K562 (cell line): ENCODE measurements at regions not wholly inside any gene's neighbourhood (a gene's known extent, or its start where the extent isn't known, plus 50 kb on each side); places are given as distances from the start of the nearest gene placed in this dataset.

ENCODE experiments used
- PHF21A ChIP-seq: fragments of 450-650 bp; IDR thresholded peaks from 2 replicates; pipeline ENCODE4 v1.6.1; 2017; ENCODE audit warnings: low read depth, borderline replicate concordance
- POLR2A ChIP-seq: fragments of 450-650 bp; conservative IDR thresholded peaks from 2 replicates; pipeline ENCODE4 v1.6.1; 2016
- SREBF2 ChIP-seq: sonication (generic); formaldehyde crosslinking; IDR thresholded peaks from 2 replicates; pipeline ENCODE4 v1.4.0; 2020; ENCODE audit warnings: mild to moderate bottlenecking, missing genetic modification reagents
- ZKSCAN1 ChIP-seq: fragments of 150-350 bp; IDR thresholded peaks from 2 replicates; pipeline ENCODE4 v1.6.1; 2016; ENCODE audit warnings: low read depth, low read length
- TF ChIP-seq, protein P1 (sequence below), 3 experiments: IDR thresholded peaks in 2 of 3; conservative IDR thresholded peaks in 1 of 3; 2 replicates each; pipeline ENCODE4 v1.5.1; 2011 to 2012; ENCODE audit warnings: low read length in 3 of 3, mild to moderate bottlenecking in 3 of 3, control low read depth in 2 of 3, improper control_type of control experiment in 1 of 3, inconsistent platforms in 1 of 3, low read depth in 1 of 3, mixed read lengths in 1 of 3, moderate library complexity in 1 of 3; ENCODE audit not compliant: insufficient read depth in 2 of 3

DNA sequence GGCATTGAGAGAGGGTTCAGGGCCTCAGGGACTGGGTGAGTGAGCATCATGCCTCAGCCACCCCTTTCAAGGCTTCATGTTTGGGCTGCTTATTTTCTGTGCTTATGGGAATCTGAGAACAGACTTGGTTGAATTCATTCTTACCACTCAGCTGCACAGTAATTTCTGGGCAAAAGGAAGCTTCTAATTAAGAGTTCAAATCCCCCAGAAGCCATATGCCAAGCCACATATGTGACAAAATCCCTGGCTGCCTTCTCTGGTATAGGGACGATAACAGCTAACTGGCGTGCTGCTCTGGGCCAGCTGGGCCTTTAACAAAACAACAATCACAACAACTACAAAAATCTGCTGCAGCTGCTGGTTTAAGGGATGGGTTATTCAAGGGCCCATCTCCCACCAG, 181.0 kb upstream of the ANKRD28 start:
- TF ChIP-seq ZKSCAN1, result no peak
- no peak for TF ChIP-seq SREBF2
- TF ChIP-seq POLR2A, result no peak
- TF ChIP-seq PHF21A, result no peak
- TF ChIP-seq, protein P1, sequence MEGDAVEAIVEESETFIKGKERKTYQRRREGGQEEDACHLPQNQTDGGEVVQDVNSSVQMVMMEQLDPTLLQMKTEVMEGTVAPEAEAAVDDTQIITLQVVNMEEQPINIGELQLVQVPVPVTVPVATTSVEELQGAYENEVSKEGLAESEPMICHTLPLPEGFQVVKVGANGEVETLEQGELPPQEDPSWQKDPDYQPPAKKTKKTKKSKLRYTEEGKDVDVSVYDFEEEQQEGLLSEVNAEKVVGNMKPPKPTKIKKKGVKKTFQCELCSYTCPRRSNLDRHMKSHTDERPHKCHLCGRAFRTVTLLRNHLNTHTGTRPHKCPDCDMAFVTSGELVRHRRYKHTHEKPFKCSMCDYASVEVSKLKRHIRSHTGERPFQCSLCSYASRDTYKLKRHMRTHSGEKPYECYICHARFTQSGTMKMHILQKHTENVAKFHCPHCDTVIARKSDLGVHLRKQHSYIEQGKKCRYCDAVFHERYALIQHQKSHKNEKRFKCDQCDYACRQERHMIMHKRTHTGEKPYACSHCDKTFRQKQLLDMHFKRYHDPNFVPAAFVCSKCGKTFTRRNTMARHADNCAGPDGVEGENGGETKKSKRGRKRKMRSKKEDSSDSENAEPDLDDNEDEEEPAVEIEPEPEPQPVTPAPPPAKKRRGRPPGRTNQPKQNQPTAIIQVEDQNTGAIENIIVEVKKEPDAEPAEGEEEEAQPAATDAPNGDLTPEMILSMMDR (IDR thresholded peaks at IDR 0.05 in 2 of 3, conservative IDR thresholded peaks at IDR 0.05 in 1 of 3; ENCODE audit: insufficient read depth in 2 of 3, low read depth in 1 of 3, low read length in 3 of 3), result no peak
